ENCODE measurements at regions not wholly inside any gene's neighbourhood (a gene's known extent, or its start where the extent isn't known, plus 50 kb on each side); places are given as distances from the start of the nearest gene placed in this dataset.

- Mint-ChIP-seq H3K9me3 (no peaks in the 10 kb centered on the region), H3K4me1 (ENCODE audit: unreplicated experiment) (peaks cover 4% of the 10 kb centered on the region), H3K36me3 (no peaks in the 10 kb centered on the region), H3K4me3 (no peak overlapping the region), H3K27ac (no peak overlapping the region), H3K27me3 (peaks cover 14% of the 10 kb centered on the region)
- no peak for TF ChIP-seq CTCF (conservative IDR thresholded peaks at IDR 0.05)
- no peak for DNase-seq (ENCODE audit: extremely low spot score, unreplicated experiment)
Measured at GRCh38 chr18:79620576-79621165, 58.9 kb upstream of the CTDP1 start.

- Mint-ChIP-seq H3K36me3 (no peaks in the 10 kb centered on the region), H3K4me3 (no peak overlapping the region), H3K9me3 (no peaks in the 10 kb centered on the region), H3K27me3 (peaks cover 17% of the 10 kb centered on the region), H3K27ac (no peak overlapping the region), H3K4me1 (ENCODE audit: unreplicated experiment) (peaks cover 4% of the 10 kb centered on the region)
- TF ChIP-seq CTCF (conservative IDR thresholded peaks at IDR 0.05), result no peak
- DNase-seq (ENCODE audit: extremely low spot score, unreplicated experiment), result no peak
Measured at GRCh38 chr18:79621501-79621900, 58.1 kb upstream of the CTDP1 start.

GRCh38 chr18:79622004-79622403 lies 57.6 kb upstream of the CTDP1 start:
- Mint-ChIP-seq H3K9me3 (no peaks in the 10 kb centered on the region), H3K27me3 (peaks cover 18% of the 10 kb centered on the region), H3K36me3 (no peaks in the 10 kb centered on the region), H3K27ac (no peak overlapping the region), H3K4me3 (no peak overlapping the region), H3K4me1 (ENCODE audit: unreplicated experiment) (peaks cover 4% of the 10 kb centered on the region)
- no peak for DNase-seq (ENCODE audit: extremely low spot score, unreplicated experiment)
- no peak for TF ChIP-seq CTCF (conservative IDR thresholded peaks at IDR 0.05)

- no peak for TF ChIP-seq CTCF (conservative IDR thresholded peaks at IDR 0.05)
- Mint-ChIP-seq H3K36me3 (no peaks in the 10 kb centered on the region), H3K9me3 (no peaks in the 10 kb centered on the region), H3K27ac (no peak overlapping the region), H3K4me3 (no peak overlapping the region), H3K4me1 (ENCODE audit: unreplicated experiment) (peaks cover 4% of the 10 kb centered on the region), H3K27me3 (peaks cover 29% of the 10 kb centered on the region)
- no peak for DNase-seq (ENCODE audit: extremely low spot score, unreplicated experiment)
Measured at GRCh38 chr18:79624356-79625170, 55.0 kb upstream of the CTDP1 start.

- Mint-ChIP-seq H3K36me3 (no peaks in the 10 kb centered on the region), H3K27ac (no peak overlapping the region), H3K27me3 (peaks cover 31% of the 10 kb centered on the region), H3K4me3 (no peak overlapping the region), H3K4me1 (ENCODE audit: unreplicated experiment) (peaks cover 4% of the 10 kb centered on the region), H3K9me3 (no peaks in the 10 kb centered on the region)
- no peak for DNase-seq (ENCODE audit: extremely low spot score, unreplicated experiment)
- TF ChIP-seq CTCF (conservative IDR thresholded peaks at IDR 0.05), result no peak
Measured at GRCh38 chr18:79625195-79625923, 54.2 kb upstream of the CTDP1 start.
